Endothelial cell of umbilical vein (primary cell): ENCODE measurements at regions not wholly inside any gene's neighbourhood (a gene's known extent, or its start where the extent isn't known, plus 50 kb on each side); places are given as distances from the start of the nearest gene placed in this dataset.

Experiments used
- BruUV-seq: library from RNA; stranded (reverse); fragments of 400-500 nt; replicated peaks from 2 replicates; lab custom pipeline; 2021; lab: Mats Ljungman, UMichigan
- CTCF ChIA-PET: fragments of 300-600, 350-600 bp; sonication (Branson Sonifier 250); formaldehyde crosslinking; loops from one replicate; lab custom pipeline; 2021; ENCODE audit warnings: antibody characterized with exemption, inconsistent platforms; lab: Charles Lee
- POLR2A ChIA-PET: fragments of 300-600, 350-600 bp; sonication (Branson Sonifier 250); formaldehyde crosslinking; loops from one replicate; lab custom pipeline; 2021; ENCODE audit warnings: antibody characterized with exemption, inconsistent platforms; lab: Charles Lee
- DNase-seq: peaks from one replicate; pipeline ENCODE4 v3.0.0-alpha.2; 2011; ENCODE audit warnings: low read depth, low spot score
- FAIRE-seq: peaks from 2 replicates; lab custom pipeline; 2011; peaks lifted over from hg19 to GRCh38; lab: Jason Lieb, UNC
- H2AFZ ChIP-seq: 2 replicates; pipeline ENCODE4 v1.6.0; 2012; ENCODE audit warnings: low read depth, low read length, control low read depth, inconsistent platforms
- H3K27ac ChIP-seq: 2 replicates; pipeline ENCODE4 v1.5.1; 2011; ENCODE audit warnings: low read depth, mild to moderate bottlenecking, control low read depth, low read length, moderate library complexity; ENCODE audit not compliant: insufficient read depth
- H3K27me3 ChIP-seq, 2 experiments: 2 replicates each; pipeline versions ENCODE4 v1.6.0 to v1.6.1; 2011; ENCODE audit warnings: low read length in 2 of 2, mixed read lengths in 1 of 2; ENCODE audit not compliant: control insufficient read depth in 2 of 2, insufficient read depth in 2 of 2
- H3K36me3 ChIP-seq, 2 experiments: 2 replicates in 1 of 2; 3 replicates in 1 of 2; pipeline ENCODE4 v1.5.1; 2011; ENCODE audit warnings: low read length in 2 of 2, mild to moderate bottlenecking in 1 of 2, moderate library complexity in 1 of 2; ENCODE audit not compliant: control insufficient read depth in 2 of 2, insufficient read depth in 2 of 2; ENCODE audit errors: extremely low read depth in 1 of 2
- H3K4me1 ChIP-seq: 3 replicates; pipeline ENCODE4 v1.5.1; 2011; ENCODE audit warnings: mild to moderate bottlenecking, low read length; ENCODE audit not compliant: control insufficient read depth, insufficient read depth; ENCODE audit errors: extremely low read depth
- H3K4me2 ChIP-seq: 2 replicates; pipeline ENCODE4 v1.6.1; 2011; ENCODE audit warnings: low read length, control low read depth, mixed read lengths; ENCODE audit not compliant: insufficient read depth
- H3K4me3 ChIP-seq, 3 experiments: fragments of 200-600 bp in 1 of 3; sonication (generic), shearing (Covaris generic) in 1 of 3; replicated peaks in 1 of 3; 2 replicates each; pipeline ENCODE4 v1.5.1; 2011 to 2016; ENCODE audit warnings: control low read depth in 3 of 3, low read length in 3 of 3, mild to moderate bottlenecking in 2 of 3, inconsistent platforms in 1 of 3, low read depth in 1 of 3, moderate library complexity in 1 of 3; ENCODE audit not compliant: insufficient read depth in 1 of 3
- H3K79me2 ChIP-seq: 2 replicates; pipeline ENCODE4 v1.6.0; 2012; ENCODE audit warnings: low read length, inconsistent platforms; ENCODE audit not compliant: control insufficient read depth, insufficient read depth
- H3K9ac ChIP-seq: replicated peaks from 2 replicates; pipeline ENCODE3; 2011; ENCODE audit warnings: low read length, control low read depth; ENCODE audit not compliant: insufficient read depth; ENCODE audit errors: extremely low read depth
- H3K9me1 ChIP-seq: replicated peaks from 3 replicates; pipeline ENCODE4 v1.6.0; 2011; ENCODE audit warnings: mild to moderate bottlenecking, low read length; ENCODE audit not compliant: control insufficient read depth, insufficient read depth; ENCODE audit errors: extremely low read depth
- H3K9me3 ChIP-seq: replicated peaks from 2 replicates; pipeline ENCODE4 v1.5.1; 2012; ENCODE audit warnings: low read length, inconsistent platforms; ENCODE audit not compliant: control insufficient read depth, insufficient read depth
- H4K20me1 ChIP-seq: replicated peaks from 2 replicates; pipeline ENCODE3; 2011; ENCODE audit warnings: mild to moderate bottlenecking, low read length; ENCODE audit not compliant: control insufficient read depth, insufficient read depth; ENCODE audit errors: extremely low read depth
- EZH2 ChIP-seq: IDR thresholded peaks from 2 replicates; pipeline ENCODE4 v1.6.1; 2012; ENCODE audit warnings: borderline replicate concordance, low read depth, mild to moderate bottlenecking, moderate library complexity, low read length, inconsistent platforms; ENCODE audit not compliant: severe bottlenecking
- FOS ChIP-seq: IDR thresholded peaks from 2 replicates; pipeline ENCODE4 v1.6.1; 2011; ENCODE audit warnings: mild to moderate bottlenecking, low read length, moderate library complexity, borderline replicate concordance; ENCODE audit not compliant: insufficient read depth
- GATA2 ChIP-seq: IDR thresholded peaks from 2 replicates; pipeline ENCODE4 v1.7.0; 2011; ENCODE audit warnings: low read depth, mild to moderate bottlenecking, moderate library complexity, mixed read lengths, low read length; ENCODE audit not compliant: insufficient read length, insufficient read depth
- JUN ChIP-seq: IDR thresholded peaks from 2 replicates; pipeline ENCODE4 v1.6.1; 2011; ENCODE audit warnings: borderline replicate concordance, low read depth; ENCODE audit not compliant: insufficient read length, insufficient read depth
- MAX ChIP-seq: IDR thresholded peaks from 2 replicates; pipeline ENCODE4 v1.6.1; 2011; ENCODE audit not compliant: insufficient read depth, insufficient read length
- MYC ChIP-seq: IDR thresholded peaks from one replicate; pipeline ENCODE4 v1.6.1; 2011; ENCODE audit warnings: mild to moderate bottlenecking, low read depth, low read length
- POLR2A ChIP-seq: IDR thresholded peaks from 2 replicates; pipeline ENCODE4 v1.6.1; 2012; ENCODE audit warnings: low read depth, mild to moderate bottlenecking, control low read depth, low read length
- POLR2AphosphoS5 ChIP-seq: IDR thresholded peaks from 2 replicates; pipeline ENCODE4 v1.6.1; 2012; ENCODE audit warnings: low read depth, mild to moderate bottlenecking, control low read depth, low read length, moderate library complexity; ENCODE audit not compliant: insufficient read depth
- dilution Hi-C: fragments of 300-500 bp; cut with MboI; formaldehyde crosslinking; loops from one replicate; pipeline ENCODE4 v1.15.0; 2019; ENCODE audit warnings: low sequenced_read_pairs; ENCODE audit not compliant: extremely low pct_ligation_motif_present
- intact Hi-C: fragments of 100-400 bp; cut with micrococcal nuclease; formaldehyde crosslinking; loops from one replicate; pipeline ENCODE4 v1.10.0; 2022
- TF ChIP-seq, protein P1 (sequence below), 2 donors: IDR thresholded peaks; 1 replicate in 1 of 2; 2 replicates in 1 of 2; pipeline ENCODE4 v1.5.1; 2011; ENCODE audit warnings: low read length in 2 of 2, mild to moderate bottlenecking in 2 of 2, moderate library complexity in 2 of 2, control low read depth in 1 of 2, inconsistent platforms in 1 of 2, low read depth in 1 of 2; ENCODE audit not compliant: insufficient read depth in 1 of 2; ENCODE audit errors: extremely low read depth in 1 of 2

GRCh38 chr3:102736288-102736974 lies 301.6 kb downstream of the ZPLD1 start:
- TF ChIP-seq, protein P1, sequence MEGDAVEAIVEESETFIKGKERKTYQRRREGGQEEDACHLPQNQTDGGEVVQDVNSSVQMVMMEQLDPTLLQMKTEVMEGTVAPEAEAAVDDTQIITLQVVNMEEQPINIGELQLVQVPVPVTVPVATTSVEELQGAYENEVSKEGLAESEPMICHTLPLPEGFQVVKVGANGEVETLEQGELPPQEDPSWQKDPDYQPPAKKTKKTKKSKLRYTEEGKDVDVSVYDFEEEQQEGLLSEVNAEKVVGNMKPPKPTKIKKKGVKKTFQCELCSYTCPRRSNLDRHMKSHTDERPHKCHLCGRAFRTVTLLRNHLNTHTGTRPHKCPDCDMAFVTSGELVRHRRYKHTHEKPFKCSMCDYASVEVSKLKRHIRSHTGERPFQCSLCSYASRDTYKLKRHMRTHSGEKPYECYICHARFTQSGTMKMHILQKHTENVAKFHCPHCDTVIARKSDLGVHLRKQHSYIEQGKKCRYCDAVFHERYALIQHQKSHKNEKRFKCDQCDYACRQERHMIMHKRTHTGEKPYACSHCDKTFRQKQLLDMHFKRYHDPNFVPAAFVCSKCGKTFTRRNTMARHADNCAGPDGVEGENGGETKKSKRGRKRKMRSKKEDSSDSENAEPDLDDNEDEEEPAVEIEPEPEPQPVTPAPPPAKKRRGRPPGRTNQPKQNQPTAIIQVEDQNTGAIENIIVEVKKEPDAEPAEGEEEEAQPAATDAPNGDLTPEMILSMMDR (IDR thresholded peaks at IDR 0.05; ENCODE audit: extremely low read depth in 1 of 2, insufficient read depth in 1 of 2, low read depth in 1 of 2, low read length in 2 of 2): no peak
- no peak for TF ChIP-seq POLR2A
- TF ChIP-seq JUN: no peak
- no peak for TF ChIP-seq FOS
- no peak for TF ChIP-seq EZH2
- TF ChIP-seq POLR2AphosphoS5: no peak
- no peak for TF ChIP-seq MYC
- no peak for TF ChIP-seq GATA2
- no peak for TF ChIP-seq MAX
- Histone ChIP-seq H3K9ac (no peak overlapping the region), H3K4me1 (no peaks in the 10 kb centered on the region), H3K4me3 (no peak overlapping the region), H3K27ac (no peak overlapping the region), H3K9me1 (no peaks in the 10 kb centered on the region), H3K27me3 (no peaks in the 10 kb centered on the region), H3K36me3 (no peaks in the 10 kb centered on the region), H3K4me2 (no peak overlapping the region), H2AFZ (no peak overlapping the region), H3K79me2 (no peaks in the 10 kb centered on the region), H4K20me1 (no peaks in the 10 kb centered on the region), H3K9me3 (no peaks in the 10 kb centered on the region)
- ChIA-PET POLR2A (no interaction called here), CTCF (no interaction called here)
- FAIRE-seq (no peak), DNase-seq (no peak)
- intact Hi-C loops (no loop called here), dilution Hi-C loops (no loop called here)
- BruUV-seq: no TSS peak
